ENCODE measurements at regions not wholly inside any gene's neighbourhood (a gene's known extent, or its start where the extent isn't known, plus 50 kb on each side); places are given as distances from the start of the nearest gene placed in this dataset.

GRCh38 chr3:174505266-174505665, 353.9 kb upstream of the NAALADL2 start:
- Mint-ChIP-seq H3K27me3 (no peaks in the 10 kb centered on the region), H3K9me3 (no peaks in the 10 kb centered on the region), H3K27ac (no peak overlapping the region), H3K4me1 (no peaks in the 10 kb centered on the region), H3K36me3 (ENCODE audit: low read depth) (no peaks in the 10 kb centered on the region), H3K4me3 (no peak overlapping the region)
- DNase-seq, result no peak
- intact Hi-C loops (cut with micrococcal nuclease), result no loop called here

GRCh38 chr3:174524203-174524602, 334.9 kb upstream of the NAALADL2 start:
- no peaks in the 10 kb centered on the region for H3K27me3 Mint-ChIP-seq
- no peak for DNase-seq
- no peaks in the 10 kb centered on the region for H3K36me3 Mint-ChIP-seq (ENCODE audit: low read depth)
- intact Hi-C loops (cut with micrococcal nuclease), result no loop called here
- no peak overlapping the region for H3K27ac Mint-ChIP-seq
- H3K4me1 Mint-ChIP-seq, result no peaks in the 10 kb centered on the region
- H3K9me3 Mint-ChIP-seq, result no peaks in the 10 kb centered on the region
- H3K4me3 Mint-ChIP-seq, result no peak overlapping the region

GRCh38 chr3:174529298-174529697, 329.8 kb upstream of the NAALADL2 start:
- Mint-ChIP-seq H3K27me3 (no peaks in the 10 kb centered on the region), H3K4me1 (no peaks in the 10 kb centered on the region), H3K36me3 (ENCODE audit: low read depth) (no peaks in the 10 kb centered on the region), H3K9me3 (no peaks in the 10 kb centered on the region), H3K27ac (no peak overlapping the region), H3K4me3 (no peak overlapping the region)
- intact Hi-C loops (cut with micrococcal nuclease), result no loop called here
- DNase-seq, result no peak

GRCh38 chr3:174531262-174531982, 327.7 kb upstream of the NAALADL2 start:
- Mint-ChIP-seq H3K9me3 (no peaks in the 10 kb centered on the region), H3K4me1 (no peaks in the 10 kb centered on the region), H3K4me3 (no peak overlapping the region), H3K27ac (no peak overlapping the region), H3K27me3 (no peaks in the 10 kb centered on the region), H3K36me3 (ENCODE audit: low read depth) (no peaks in the 10 kb centered on the region)
- intact Hi-C loops (cut with micrococcal nuclease), result no loop called here
- DNase-seq, result no peak

- Mint-ChIP-seq H3K4me3 (no peak overlapping the region), H3K36me3 (ENCODE audit: low read depth) (no peaks in the 10 kb centered on the region)
- intact Hi-C loops (cut with micrococcal nuclease), result no loop called here
These were observed 326.9 kb upstream of the NAALADL2 start for GRCh38 chr3:174532216-174532615.

GRCh38 chr3:174532776-174533175, 326.4 kb upstream of the NAALADL2 start:
- H3K4me1 Mint-ChIP-seq, result no peaks in the 10 kb centered on the region
- H3K4me3 Mint-ChIP-seq, result no peak overlapping the region
- H3K27ac Mint-ChIP-seq, result no peak overlapping the region
- no peak for DNase-seq
- intact Hi-C loops (cut with micrococcal nuclease), result no loop called here
- H3K36me3 Mint-ChIP-seq (ENCODE audit: low read depth), result no peaks in the 10 kb centered on the region
- no peaks in the 10 kb centered on the region for H3K27me3 Mint-ChIP-seq
- H3K9me3 Mint-ChIP-seq, result no peaks in the 10 kb centered on the region

More at GRCh38 chr3:174532216-174532615, 326.9 kb upstream of the NAALADL2 start:
- H3K9me3 Mint-ChIP-seq, result no peaks in the 10 kb centered on the region
- no peak overlapping the region for H3K27ac Mint-ChIP-seq
- H3K4me1 Mint-ChIP-seq, result no peaks in the 10 kb centered on the region
- no peak for DNase-seq
- no peaks in the 10 kb centered on the region for H3K27me3 Mint-ChIP-seq

- Mint-ChIP-seq H3K9me3 (no peaks in the 10 kb centered on the region), H3K27me3 (no peaks in the 10 kb centered on the region), H3K4me3 (no peak overlapping the region), H3K27ac (no peak overlapping the region), H3K36me3 (ENCODE audit: low read depth) (no peaks in the 10 kb centered on the region), H3K4me1 (no peaks in the 10 kb centered on the region)
- intact Hi-C loops (cut with micrococcal nuclease), result no loop called here
- no peak for DNase-seq
These were observed 325.8 kb upstream of the NAALADL2 start for GRCh38 chr3:174533286-174533685.

GRCh38 chr3:174536319-174536718, 322.8 kb upstream of the NAALADL2 start:
- Mint-ChIP-seq H3K4me1 (no peaks in the 10 kb centered on the region), H3K9me3 (no peaks in the 10 kb centered on the region), H3K27ac (no peak overlapping the region), H3K4me3 (no peak overlapping the region), H3K36me3 (ENCODE audit: low read depth) (no peaks in the 10 kb centered on the region), H3K27me3 (no peaks in the 10 kb centered on the region)
- DNase-seq, result no peak
- intact Hi-C loops (cut with micrococcal nuclease), result no loop called here

GRCh38 chr3:174538151-174538550, 321.0 kb upstream of the NAALADL2 start:
- Mint-ChIP-seq H3K4me3 (no peak overlapping the region), H3K9me3 (no peaks in the 10 kb centered on the region), H3K27ac (no peak overlapping the region), H3K36me3 (ENCODE audit: low read depth) (no peaks in the 10 kb centered on the region), H3K27me3 (no peaks in the 10 kb centered on the region), H3K4me1 (no peaks in the 10 kb centered on the region)
- no peak for DNase-seq
- intact Hi-C loops (cut with micrococcal nuclease), result no loop called here

GRCh38 chr3:174540116-174540908, 318.8 kb upstream of the NAALADL2 start:
- DNase-seq, result no peak
- H3K27ac Mint-ChIP-seq, result no peak overlapping the region
- H3K9me3 Mint-ChIP-seq, result no peaks in the 10 kb centered on the region
- no peaks in the 10 kb centered on the region for H3K27me3 Mint-ChIP-seq
- no peak overlapping the region for H3K4me3 Mint-ChIP-seq
- intact Hi-C loops (cut with micrococcal nuclease), result no loop called here
- no peaks in the 10 kb centered on the region for H3K36me3 Mint-ChIP-seq (ENCODE audit: low read depth)
- H3K4me1 Mint-ChIP-seq, result no peaks in the 10 kb centered on the region

- Mint-ChIP-seq H3K4me3 (no peak overlapping the region), H3K27me3 (no peaks in the 10 kb centered on the region), H3K9me3 (no peaks in the 10 kb centered on the region), H3K27ac (no peak overlapping the region), H3K4me1 (no peaks in the 10 kb centered on the region), H3K36me3 (ENCODE audit: low read depth) (no peaks in the 10 kb centered on the region)
- intact Hi-C loops (cut with micrococcal nuclease), result no loop called here
- DNase-seq, result no peak
These were observed 317.3 kb upstream of the NAALADL2 start for GRCh38 chr3:174541708-174542315.

GRCh38 chr3:174547801-174548435, 311.2 kb upstream of the NAALADL2 start:
- H3K4me3 Mint-ChIP-seq, result no peak overlapping the region
- no peaks in the 10 kb centered on the region for H3K9me3 Mint-ChIP-seq
- H3K4me1 Mint-ChIP-seq, result no peaks in the 10 kb centered on the region

GRCh38 chr3:174548841-174549623, 310.1 kb upstream of the NAALADL2 start:
- H3K9me3 Mint-ChIP-seq, result no peaks in the 10 kb centered on the region
- no peaks in the 10 kb centered on the region for H3K36me3 Mint-ChIP-seq (ENCODE audit: low read depth)
- H3K27ac Mint-ChIP-seq, result no peak overlapping the region
- H3K4me3 Mint-ChIP-seq, result no peak overlapping the region
- intact Hi-C loops (cut with micrococcal nuclease), result no loop called here
- no peak for DNase-seq
- no peaks in the 10 kb centered on the region for H3K27me3 Mint-ChIP-seq
- no peaks in the 10 kb centered on the region for H3K4me1 Mint-ChIP-seq

More at GRCh38 chr3:174547801-174548435, 311.2 kb upstream of the NAALADL2 start:
- intact Hi-C loops (cut with micrococcal nuclease), result no loop called here
- Mint-ChIP-seq H3K36me3 (ENCODE audit: low read depth) (no peaks in the 10 kb centered on the region), H3K27ac (no peak overlapping the region), H3K27me3 (no peaks in the 10 kb centered on the region)
- no peak for DNase-seq
